Suprapubic skin (tissue), 3 donors: ENCODE measurements at regions not wholly inside any gene's neighbourhood (a gene's known extent, or its start where the extent isn't known, plus 50 kb on each side); places are given as distances from the start of the nearest gene placed in this dataset.

Experiments
- POLR2A ChIP-seq, 2 donors: fragments of 450-650 bp; IDR thresholded peaks; one replicate each; pipeline ENCODE4 v1.6.1; 2017; ENCODE audit warnings: antibody characterized with exemption in 2 of 2, mild to moderate bottlenecking in 2 of 2, moderate library complexity in 2 of 2
- TF ChIP-seq, protein P1 (sequence below), 2 donors: fragments of 200-600 bp in 1 of 2; fragments of 450-650 bp in 1 of 2; sonication (generic) in 1 of 2; IDR thresholded peaks; one replicate each; pipeline ENCODE4 v1.5.1; 2016 to 2019; ENCODE audit warnings: antibody characterized with exemption in 2 of 2, mild to moderate bottlenecking in 1 of 2, moderate library complexity in 1 of 2

DNA sequence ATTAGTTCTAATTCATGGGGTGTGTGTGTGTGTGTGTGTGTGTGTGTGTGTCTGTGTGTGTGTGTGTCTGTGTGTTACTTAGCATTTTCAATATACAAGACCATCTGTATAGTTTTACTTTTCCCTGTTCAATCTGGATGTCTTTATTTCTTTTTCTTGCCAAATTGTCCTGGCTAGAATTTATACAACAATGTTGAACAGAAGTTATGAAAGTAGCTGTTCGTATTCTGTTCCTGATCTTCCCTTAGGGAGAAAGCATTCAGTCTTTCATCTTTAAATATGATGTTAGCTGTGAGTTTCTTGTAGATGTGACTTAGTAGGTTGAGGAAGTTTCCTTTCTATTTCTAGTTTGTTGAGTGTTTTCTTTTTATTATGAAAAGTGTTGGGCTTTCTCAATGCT lies 101.0 kb upstream of the ADRA1D start:
- TF ChIP-seq, protein P1, sequence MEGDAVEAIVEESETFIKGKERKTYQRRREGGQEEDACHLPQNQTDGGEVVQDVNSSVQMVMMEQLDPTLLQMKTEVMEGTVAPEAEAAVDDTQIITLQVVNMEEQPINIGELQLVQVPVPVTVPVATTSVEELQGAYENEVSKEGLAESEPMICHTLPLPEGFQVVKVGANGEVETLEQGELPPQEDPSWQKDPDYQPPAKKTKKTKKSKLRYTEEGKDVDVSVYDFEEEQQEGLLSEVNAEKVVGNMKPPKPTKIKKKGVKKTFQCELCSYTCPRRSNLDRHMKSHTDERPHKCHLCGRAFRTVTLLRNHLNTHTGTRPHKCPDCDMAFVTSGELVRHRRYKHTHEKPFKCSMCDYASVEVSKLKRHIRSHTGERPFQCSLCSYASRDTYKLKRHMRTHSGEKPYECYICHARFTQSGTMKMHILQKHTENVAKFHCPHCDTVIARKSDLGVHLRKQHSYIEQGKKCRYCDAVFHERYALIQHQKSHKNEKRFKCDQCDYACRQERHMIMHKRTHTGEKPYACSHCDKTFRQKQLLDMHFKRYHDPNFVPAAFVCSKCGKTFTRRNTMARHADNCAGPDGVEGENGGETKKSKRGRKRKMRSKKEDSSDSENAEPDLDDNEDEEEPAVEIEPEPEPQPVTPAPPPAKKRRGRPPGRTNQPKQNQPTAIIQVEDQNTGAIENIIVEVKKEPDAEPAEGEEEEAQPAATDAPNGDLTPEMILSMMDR (IDR thresholded peaks at IDR 0.05): no peak
- TF ChIP-seq POLR2A (IDR thresholded peaks at IDR 0.05): no peak
